Liver (tissue), 3 donors: ENCODE measurements at regions not wholly inside any gene's neighbourhood (a gene's known extent, or its start where the extent isn't known, plus 50 kb on each side); places are given as distances from the start of the nearest gene placed in this dataset.

Experiments used
- ATF3 ChIP-seq: IDR thresholded peaks from 2 replicates; pipeline ENCODE4 v1.6.1; 2016; ENCODE audit warnings: antibody characterized with exemption
- CTCF ChIP-seq: fragments of 150-350 bp; IDR thresholded peaks from 2 replicates; pipeline ENCODE4 v1.5.1; 2017; ENCODE audit warnings: improper control_type of control experiment, low read depth, low read length; ENCODE audit not compliant: missing input control
- EGR1 ChIP-seq, 2 donors: IDR thresholded peaks; 2 replicates each; pipeline ENCODE4 v1.6.1; 2016 to 2018; ENCODE audit warnings: antibody characterized with exemption in 2 of 2, low read depth in 2 of 2
- GABPA ChIP-seq, 2 donors: IDR thresholded peaks in 1 of 2; conservative IDR thresholded peaks in 1 of 2; 2 replicates each; pipeline ENCODE4 v1.6.1; 2016; ENCODE audit warnings: antibody characterized with exemption in 2 of 2, mild to moderate bottlenecking in 1 of 2, moderate library complexity in 1 of 2
- HNF4A ChIP-seq, 2 donors: conservative IDR thresholded peaks; 2 replicates each; pipeline ENCODE4 v1.6.1; 2016; ENCODE audit warnings: antibody characterized with exemption in 2 of 2, mild to moderate bottlenecking in 2 of 2
- RAD21 ChIP-seq, 2 donors: IDR thresholded peaks; 2 replicates each; pipeline ENCODE4 v1.6.1; 2016; ENCODE audit warnings: antibody characterized with exemption in 2 of 2, mild to moderate bottlenecking in 2 of 2
- RXRA ChIP-seq, 2 donors: IDR thresholded peaks; 2 replicates each; pipeline ENCODE4 v1.6.1; 2017 to 2018; ENCODE audit warnings: antibody characterized with exemption in 2 of 2, mild to moderate bottlenecking in 1 of 2
- SP1 ChIP-seq: IDR thresholded peaks from 2 replicates; pipeline ENCODE4 v1.6.1; 2018; ENCODE audit warnings: antibody characterized with exemption, mild to moderate bottlenecking
- TAF1 ChIP-seq: conservative IDR thresholded peaks from 2 replicates; pipeline ENCODE4 v1.6.1; 2016; ENCODE audit warnings: antibody characterized with exemption, mild to moderate bottlenecking
- YY1 ChIP-seq: IDR thresholded peaks from 2 replicates; pipeline ENCODE4 v1.6.1; 2016; ENCODE audit warnings: antibody characterized with exemption, mild to moderate bottlenecking
- TF ChIP-seq, protein P1 (sequence below): IDR thresholded peaks from 2 replicates; pipeline ENCODE4 v1.6.1; 2016; ENCODE audit warnings: antibody characterized with exemption, mild to moderate bottlenecking
- TF ChIP-seq, protein P2 (sequence below): IDR thresholded peaks from 2 replicates; pipeline ENCODE4 v1.6.1; 2016; ENCODE audit warnings: antibody characterized with exemption
- TF ChIP-seq, protein P3 (sequence below): IDR thresholded peaks from 2 replicates; pipeline ENCODE4 v1.6.1; 2016; ENCODE audit warnings: antibody characterized with exemption
- donor health status: healthy.
- donor health status: healthy.

DNA sequence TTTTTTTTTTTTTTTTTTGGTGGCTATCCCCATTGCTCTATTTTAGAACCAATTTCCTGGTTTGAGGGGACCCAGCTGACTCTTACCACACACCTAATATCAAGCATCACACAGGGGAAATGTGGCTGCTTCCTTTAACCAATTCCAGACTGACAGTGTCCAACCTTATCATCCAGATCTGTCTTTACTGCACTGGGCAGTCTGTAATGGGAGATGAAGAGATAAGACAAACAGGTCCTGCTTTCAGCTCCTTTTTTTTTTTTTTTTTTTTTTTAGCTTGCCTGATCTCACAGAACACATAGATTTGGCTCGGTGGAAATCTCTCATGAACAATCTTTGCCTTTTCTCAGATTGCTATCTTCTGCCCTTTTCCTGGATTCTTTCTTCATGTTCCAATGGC lies 198.8 kb upstream of the TYRP1 start:
- no peak for TF ChIP-seq YY1
- TF ChIP-seq, protein P1, sequence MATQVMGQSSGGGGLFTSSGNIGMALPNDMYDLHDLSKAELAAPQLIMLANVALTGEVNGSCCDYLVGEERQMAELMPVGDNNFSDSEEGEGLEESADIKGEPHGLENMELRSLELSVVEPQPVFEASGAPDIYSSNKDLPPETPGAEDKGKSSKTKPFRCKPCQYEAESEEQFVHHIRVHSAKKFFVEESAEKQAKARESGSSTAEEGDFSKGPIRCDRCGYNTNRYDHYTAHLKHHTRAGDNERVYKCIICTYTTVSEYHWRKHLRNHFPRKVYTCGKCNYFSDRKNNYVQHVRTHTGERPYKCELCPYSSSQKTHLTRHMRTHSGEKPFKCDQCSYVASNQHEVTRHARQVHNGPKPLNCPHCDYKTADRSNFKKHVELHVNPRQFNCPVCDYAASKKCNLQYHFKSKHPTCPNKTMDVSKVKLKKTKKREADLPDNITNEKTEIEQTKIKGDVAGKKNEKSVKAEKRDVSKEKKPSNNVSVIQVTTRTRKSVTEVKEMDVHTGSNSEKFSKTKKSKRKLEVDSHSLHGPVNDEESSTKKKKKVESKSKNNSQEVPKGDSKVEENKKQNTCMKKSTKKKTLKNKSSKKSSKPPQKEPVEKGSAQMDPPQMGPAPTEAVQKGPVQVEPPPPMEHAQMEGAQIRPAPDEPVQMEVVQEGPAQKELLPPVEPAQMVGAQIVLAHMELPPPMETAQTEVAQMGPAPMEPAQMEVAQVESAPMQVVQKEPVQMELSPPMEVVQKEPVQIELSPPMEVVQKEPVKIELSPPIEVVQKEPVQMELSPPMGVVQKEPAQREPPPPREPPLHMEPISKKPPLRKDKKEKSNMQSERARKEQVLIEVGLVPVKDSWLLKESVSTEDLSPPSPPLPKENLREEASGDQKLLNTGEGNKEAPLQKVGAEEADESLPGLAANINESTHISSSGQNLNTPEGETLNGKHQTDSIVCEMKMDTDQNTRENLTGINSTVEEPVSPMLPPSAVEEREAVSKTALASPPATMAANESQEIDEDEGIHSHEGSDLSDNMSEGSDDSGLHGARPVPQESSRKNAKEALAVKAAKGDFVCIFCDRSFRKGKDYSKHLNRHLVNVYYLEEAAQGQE, result no peak
- TF ChIP-seq SP1, result no peak
- TF ChIP-seq CTCF, result no peak
- TF ChIP-seq HNF4A (conservative IDR thresholded peaks at IDR 0.05), result no peak
- no peak for TF ChIP-seq RAD21 (IDR thresholded peaks at IDR 0.05)
- TF ChIP-seq, protein P2, sequence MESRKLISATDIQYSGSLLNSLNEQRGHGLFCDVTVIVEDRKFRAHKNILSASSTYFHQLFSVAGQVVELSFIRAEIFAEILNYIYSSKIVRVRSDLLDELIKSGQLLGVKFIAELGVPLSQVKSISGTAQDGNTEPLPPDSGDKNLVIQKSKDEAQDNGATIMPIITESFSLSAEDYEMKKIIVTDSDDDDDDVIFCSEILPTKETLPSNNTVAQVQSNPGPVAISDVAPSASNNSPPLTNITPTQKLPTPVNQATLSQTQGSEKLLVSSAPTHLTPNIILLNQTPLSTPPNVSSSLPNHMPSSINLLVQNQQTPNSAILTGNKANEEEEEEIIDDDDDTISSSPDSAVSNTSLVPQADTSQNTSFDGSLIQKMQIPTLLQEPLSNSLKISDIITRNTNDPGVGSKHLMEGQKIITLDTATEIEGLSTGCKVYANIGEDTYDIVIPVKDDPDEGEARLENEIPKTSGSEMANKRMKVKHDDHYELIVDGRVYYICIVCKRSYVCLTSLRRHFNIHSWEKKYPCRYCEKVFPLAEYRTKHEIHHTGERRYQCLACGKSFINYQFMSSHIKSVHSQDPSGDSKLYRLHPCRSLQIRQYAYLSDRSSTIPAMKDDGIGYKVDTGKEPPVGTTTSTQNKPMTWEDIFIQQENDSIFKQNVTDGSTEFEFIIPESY, result no peak
- TF ChIP-seq TAF1, result no peak
- TF ChIP-seq GABPA (IDR thresholded peaks at IDR 0.05 in 1 of 2, conservative IDR thresholded peaks at IDR 0.05 in 1 of 2), result no peak
- no peak for TF ChIP-seq ATF3
- TF ChIP-seq EGR1 (IDR thresholded peaks at IDR 0.05; ENCODE audit: low read depth in 2 of 2), result no peak
- TF ChIP-seq, protein P3, sequence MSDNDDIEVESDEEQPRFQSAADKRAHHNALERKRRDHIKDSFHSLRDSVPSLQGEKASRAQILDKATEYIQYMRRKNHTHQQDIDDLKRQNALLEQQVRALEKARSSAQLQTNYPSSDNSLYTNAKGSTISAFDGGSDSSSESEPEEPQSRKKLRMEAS, result no peak
- TF ChIP-seq RXRA (IDR thresholded peaks at IDR 0.05), result no peak
